ENCODE measurements at regions not wholly inside any gene's neighbourhood (a gene's known extent, or its start where the extent isn't known, plus 50 kb on each side); places are given as distances from the start of the nearest gene placed in this dataset.

- no peak for TF ChIP-seq POLR2A (IDR thresholded peaks at IDR 0.05; ENCODE audit: low read length)
- no peak for TF ChIP-seq GATA1 (IDR thresholded peaks at IDR 0.05; ENCODE audit: low read depth, low read length)
Measured at GRCh38 chr16:47854737-47855136, 301.1 kb downstream of the ABCC12 start.

Measured in erythroblast (primary cell).